Esophagus muscularis mucosa (tissue), 4 donors: ENCODE measurements at regions not wholly inside any gene's neighbourhood (a gene's known extent, or its start where the extent isn't known, plus 50 kb on each side); places are given as distances from the start of the nearest gene placed in this dataset.

ENCODE experiments used
- DNase-seq: peaks from one replicate; pipeline ENCODE4 v3.0.0-alpha.2; 2017; ENCODE audit errors: extremely low spot score
- H3K27ac ChIP-seq, 4 donors: fragments of 200-600 bp; sonication (generic); replicated peaks in 1 of 4; 1 replicate in 3 of 4; 2 replicates in 1 of 4; pipeline ENCODE4 v1.5.1; 2016 to 2019; ENCODE audit warnings: mild to moderate bottlenecking in 1 of 4
- H3K27me3 ChIP-seq, 4 donors: fragments of 200-600 bp; sonication (generic); one replicate each; pipeline versions ENCODE4 v1.5.1 to v1.6.0; 2016 to 2019
- H3K36me3 ChIP-seq, 4 donors: fragments of 200-600 bp; sonication (generic); one replicate each; pipeline ENCODE4 v1.5.1; 2016 to 2019
- H3K4me1 ChIP-seq, 4 donors: fragments of 200-600 bp; sonication (generic); one replicate each; pipeline ENCODE4 v1.5.1; 2016 to 2019
- H3K4me3 ChIP-seq, 4 donors: fragments of 200-600 bp; sonication (generic); 1 replicate in 2 of 4; 2 replicates in 2 of 4; pipeline ENCODE4 v1.5.1; 2016 to 2019; ENCODE audit warnings: mild to moderate bottlenecking in 4 of 4, moderate library complexity in 1 of 4
- H3K9me3 ChIP-seq, 4 donors: fragments of 200-600 bp; sonication (generic); 1 replicate in 3 of 4; 2 replicates in 1 of 4; pipeline ENCODE4 v1.5.1; 2016 to 2019
- CTCF ChIP-seq, 3 experiments: fragments of 200-600 bp in 2 of 3; fragments of 450-650 bp in 1 of 3; sonication (generic) in 2 of 3; IDR thresholded peaks; one replicate each; pipeline ENCODE4 v1.5.1; 2017 to 2019; ENCODE audit warnings: antibody characterized with exemption in 3 of 3, mild to moderate bottlenecking in 2 of 3, moderate library complexity in 1 of 3
- EP300 ChIP-seq: sonication (generic); formaldehyde crosslinking; IDR thresholded peaks from one replicate; pipeline ENCODE4 v1.6.1; 2017; ENCODE audit warnings: antibody characterized with exemption
- POLR2A ChIP-seq: fragments of 450-650 bp; IDR thresholded peaks from one replicate; pipeline ENCODE4 v1.6.1; 2017; ENCODE audit warnings: antibody characterized with exemption, moderate library complexity, mild to moderate bottlenecking, low read depth
- POLR2AphosphoS5 ChIP-seq, 2 donors: sonication (generic); formaldehyde crosslinking; IDR thresholded peaks; one replicate each; pipeline ENCODE4 v1.6.1; 2017; ENCODE audit warnings: antibody characterized with exemption in 2 of 2
- WGBS: methylation state at CpG from one replicate; pipeline ENCODE4 v1.1.5; 2018; 5-methylcytosine and 5-hydroxymethylcytosine counted together
- intact Hi-C: fragments of 100-400 bp; cut with DNase I; formaldehyde crosslinking; loops from one replicate; pipeline ENCODE4 v1.15.1; 2023

DNA sequence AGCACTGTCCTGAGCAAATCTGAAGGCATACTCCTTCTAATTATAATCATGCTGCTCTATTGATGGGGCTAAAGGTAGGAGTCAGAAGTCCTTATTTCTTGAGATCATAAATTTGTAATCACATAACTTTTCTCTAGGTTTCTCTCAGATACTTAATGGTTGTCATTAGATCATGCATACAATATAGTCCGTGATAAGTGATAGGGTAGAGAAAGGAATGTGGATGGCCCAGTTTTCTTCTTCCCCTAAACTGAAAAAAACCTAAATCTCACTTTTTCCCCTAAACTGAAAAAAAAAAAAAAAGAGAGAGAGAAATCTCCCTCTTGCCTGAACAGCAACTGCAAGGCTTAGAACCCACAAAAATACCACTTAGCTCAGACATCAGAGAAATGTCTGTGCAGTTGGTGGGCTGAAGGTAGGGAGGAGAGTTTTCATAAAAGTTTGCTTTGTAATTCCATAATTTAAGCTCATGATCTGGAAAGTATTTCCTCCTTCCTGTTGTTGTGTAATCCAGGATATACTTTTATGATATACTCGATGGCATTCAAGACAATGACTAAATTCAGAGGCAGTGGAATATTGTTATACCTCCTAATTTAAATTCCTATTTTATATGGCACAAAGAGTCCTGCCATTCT is 79.3 kb upstream of the ITPRID2 start:
- peak overlapping the region in 2 of 4 donors; percentile 28 to 40 for H3K27ac ChIP-seq
- TF ChIP-seq EP300 (no peak), CTCF (IDR thresholded peaks at IDR 0.05) (no peak), POLR2A (no peak), POLR2AphosphoS5 (IDR thresholded peaks at IDR 0.05) (no peak)

DNA sequence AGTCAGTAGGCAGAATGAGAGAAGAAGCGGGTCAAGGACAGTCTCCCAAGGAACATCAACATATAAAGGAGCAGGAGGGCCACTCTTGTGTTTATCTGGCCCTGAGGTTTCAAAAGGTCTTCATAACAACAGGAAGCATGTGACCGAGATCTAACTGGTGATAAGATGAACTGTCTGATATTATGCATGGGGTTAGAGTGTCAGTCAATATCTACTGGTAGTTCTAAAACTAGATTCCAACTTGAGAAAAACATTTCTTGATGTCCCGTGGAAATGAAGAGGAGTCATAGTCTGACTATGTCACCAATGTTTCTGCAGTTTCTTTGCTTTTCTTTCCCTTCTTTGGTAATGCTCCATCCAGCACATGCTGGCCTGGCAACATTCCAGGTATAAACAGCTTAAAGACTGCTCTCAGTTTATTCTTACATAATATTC is 77.5 kb upstream of the ITPRID2 start:
- DNase-seq, result no peak
- H3K36me3 ChIP-seq, result no peaks in the 10 kb centered on the region
- H3K4me1 ChIP-seq, result peaks cover 0 to 18% (median 14%) of the 10 kb centered on the region in 4 donors
- 71% methylated on average over 3 of the region's 3 CpGs for WGBS
- intact Hi-C loops, result no loop called here
- H3K9me3 ChIP-seq, result no peaks in the 10 kb centered on the region
- TF ChIP-seq EP300 (no peak), CTCF (IDR thresholded peaks at IDR 0.05) (no peak), POLR2AphosphoS5 (IDR thresholded peaks at IDR 0.05) (no peak), POLR2A (no peak)
- H3K27ac ChIP-seq, result no peak overlapping the region
- no peaks in the 10 kb centered on the region for H3K27me3 ChIP-seq
- no peak overlapping the region for H3K4me3 ChIP-seq

More for the DNA sequence above, 79.3 kb upstream of the ITPRID2 start:
- peaks cover 0 to 18% (median 13%) of the 10 kb centered on the region in 4 donors for H3K4me1 ChIP-seq
- 84% methylated on average over 2 of the region's 2 CpGs for WGBS
- no peaks in the 10 kb centered on the region for H3K9me3 ChIP-seq
- no peaks in the 10 kb centered on the region for H3K27me3 ChIP-seq
- no peaks in the 10 kb centered on the region for H3K36me3 ChIP-seq
- no peak for DNase-seq
- H3K4me3 ChIP-seq, result no peak overlapping the region
- intact Hi-C loops, result no loop called here

DNA sequence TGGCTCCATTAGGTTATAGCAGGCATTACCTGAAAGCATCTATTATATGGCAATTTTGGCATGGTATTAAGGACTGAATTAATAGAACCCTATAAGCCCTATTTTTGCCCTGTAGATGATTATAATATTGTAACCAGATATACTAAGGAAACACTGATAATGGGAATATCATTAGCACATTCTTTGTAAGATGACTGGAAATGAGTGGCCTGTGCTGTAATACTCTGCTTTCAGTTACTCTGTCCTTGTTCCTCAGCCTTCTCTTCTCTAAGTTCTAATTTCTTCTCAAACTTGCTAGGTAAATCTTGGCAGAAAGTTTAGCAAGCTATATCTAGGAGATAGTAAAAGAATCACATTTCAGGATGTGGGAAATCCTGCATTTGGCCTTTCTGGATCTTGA is 74.0 kb upstream of the ITPRID2 start:
- intact Hi-C loops, result no loop called here
- peaks cover 0 to 27% (median 6%) of the 10 kb centered on the region in 4 donors for H3K4me1 ChIP-seq
- no peaks in the 10 kb centered on the region for H3K36me3 ChIP-seq
- no peak for TF ChIP-seq EP300
- H3K4me3 ChIP-seq, result no peak overlapping the region
- no peak overlapping the region for H3K27ac ChIP-seq
- H3K27me3 ChIP-seq, result no peaks in the 10 kb centered on the region
- H3K9me3 ChIP-seq, result no peaks in the 10 kb centered on the region
- DNase-seq, result no peak

DNA sequence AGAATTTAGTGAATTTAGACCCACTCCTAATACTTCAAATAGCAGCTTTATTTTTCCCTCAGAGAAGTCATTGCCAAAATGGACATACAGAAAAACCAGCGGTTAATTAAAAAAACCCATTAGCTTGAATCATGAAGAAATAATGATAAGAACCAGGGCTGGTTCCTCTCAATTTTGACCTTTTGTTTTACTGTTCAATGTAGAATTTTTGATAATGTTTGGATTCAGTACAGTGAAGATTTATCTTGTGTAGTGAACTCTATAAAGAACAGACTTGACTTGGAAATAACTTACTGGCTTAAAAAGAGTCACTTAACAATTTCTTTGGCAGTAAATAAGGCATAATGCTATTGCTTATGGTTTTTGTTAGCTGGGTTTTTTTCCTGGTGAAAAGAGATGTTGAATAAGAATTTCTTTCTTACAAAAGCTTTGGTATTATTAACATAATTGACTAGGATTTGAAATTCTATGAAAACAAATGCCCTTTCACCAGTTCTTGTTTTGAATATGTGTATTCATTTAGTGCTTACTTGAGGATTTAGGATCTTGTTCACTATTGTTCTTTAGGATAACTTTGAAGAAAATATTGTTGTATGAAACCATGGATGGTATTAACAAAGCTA is 73.4 kb upstream of the ITPRID2 start:
- H3K4me1 ChIP-seq, result peaks cover 0 to 27% (median 6%) of the 10 kb centered on the region in 4 donors
- no peak for DNase-seq
- TF ChIP-seq POLR2A, result no peak
- TF ChIP-seq POLR2AphosphoS5 (IDR thresholded peaks at IDR 0.05), result no peak
- no peak for TF ChIP-seq EP300
- no peak for TF ChIP-seq CTCF (IDR thresholded peaks at IDR 0.05)
- no peaks in the 10 kb centered on the region for H3K9me3 ChIP-seq
- intact Hi-C loops, result no loop called here
- no peak overlapping the region for H3K4me3 ChIP-seq
- no peaks in the 10 kb centered on the region for H3K27me3 ChIP-seq
- 39% methylated on average over 1 of the region's 1 CpG for WGBS
- H3K27ac ChIP-seq, result no peak overlapping the region
- H3K36me3 ChIP-seq, result no peaks in the 10 kb centered on the region

GRCh38 chr2:181818840-181819239 is 72.7 kb upstream of the ITPRID2 start:
- DNase-seq, result no peak
- Histone ChIP-seq H3K4me1 (peaks cover 0 to 27% (median 6%) of the 10 kb centered on the region in 4 donors), H3K27ac (no peak overlapping the region), H3K27me3 (no peaks in the 10 kb centered on the region), H3K4me3 (no peak overlapping the region), H3K9me3 (no peaks in the 10 kb centered on the region), H3K36me3 (no peaks in the 10 kb centered on the region)
- intact Hi-C loops, result no loop called here
- WGBS, result 96% methylated on average over 1 of the region's 1 CpG
- TF ChIP-seq POLR2AphosphoS5 (IDR thresholded peaks at IDR 0.05) (no peak), CTCF (IDR thresholded peaks at IDR 0.05) (no peak), POLR2A (no peak), EP300 (no peak)
